ENCODE measurements at regions not wholly inside any gene's neighbourhood (a gene's known extent, or its start where the extent isn't known, plus 50 kb on each side); places are given as distances from the start of the nearest gene placed in this dataset.
A peak's percentile ranks its signal among the peaks of the same experiment; 100 is the strongest.

DNA sequence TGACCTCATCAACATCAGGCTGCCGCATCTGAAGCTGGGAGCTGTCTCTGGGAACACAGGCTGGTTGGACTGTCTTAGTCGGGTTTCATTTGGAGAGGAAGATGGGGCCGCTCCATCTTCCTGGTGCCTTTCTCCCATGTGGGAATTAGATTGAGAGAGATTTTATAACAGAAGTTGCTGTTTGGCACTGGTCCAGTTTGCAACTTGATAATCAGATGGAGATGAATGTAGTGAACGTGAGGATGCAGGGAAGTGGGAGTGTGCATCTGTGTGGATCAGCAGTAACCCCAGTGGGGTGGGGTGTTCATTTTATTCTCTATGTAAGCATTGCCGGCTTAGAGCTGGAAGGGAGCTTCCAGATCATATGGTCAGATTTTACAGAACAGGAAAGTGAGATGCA is 250.9 kb downstream of the DCDC2C start:
- Histone ChIP-seq H3K27ac (no peak overlapping the region), H3K79me2 (ENCODE audit: low read depth) (no peaks in the 10 kb centered on the region), H3K4me2 (no peak overlapping the region), H3F3A (ENCODE audit: low read depth) (no peaks in the 10 kb centered on the region), H3K27me3 (no peaks in the 10 kb centered on the region), H3K9ac (no peak overlapping the region), H2AFZ (replicated peaks) (no peak overlapping the region), H3K4me3 (no peak overlapping the region), H3K4me1 (no peaks in the 10 kb centered on the region), H3K36me3 (no peaks in the 10 kb centered on the region), H4K20me1 (ENCODE audit: low read depth) (no peaks in the 10 kb centered on the region), H3K9me3 (ENCODE audit: low read depth) (no peaks in the 10 kb centered on the region)
- no peak for TF ChIP-seq EZH2 (IDR thresholded peaks at IDR 0.05)
- TF ChIP-seq, protein P1, sequence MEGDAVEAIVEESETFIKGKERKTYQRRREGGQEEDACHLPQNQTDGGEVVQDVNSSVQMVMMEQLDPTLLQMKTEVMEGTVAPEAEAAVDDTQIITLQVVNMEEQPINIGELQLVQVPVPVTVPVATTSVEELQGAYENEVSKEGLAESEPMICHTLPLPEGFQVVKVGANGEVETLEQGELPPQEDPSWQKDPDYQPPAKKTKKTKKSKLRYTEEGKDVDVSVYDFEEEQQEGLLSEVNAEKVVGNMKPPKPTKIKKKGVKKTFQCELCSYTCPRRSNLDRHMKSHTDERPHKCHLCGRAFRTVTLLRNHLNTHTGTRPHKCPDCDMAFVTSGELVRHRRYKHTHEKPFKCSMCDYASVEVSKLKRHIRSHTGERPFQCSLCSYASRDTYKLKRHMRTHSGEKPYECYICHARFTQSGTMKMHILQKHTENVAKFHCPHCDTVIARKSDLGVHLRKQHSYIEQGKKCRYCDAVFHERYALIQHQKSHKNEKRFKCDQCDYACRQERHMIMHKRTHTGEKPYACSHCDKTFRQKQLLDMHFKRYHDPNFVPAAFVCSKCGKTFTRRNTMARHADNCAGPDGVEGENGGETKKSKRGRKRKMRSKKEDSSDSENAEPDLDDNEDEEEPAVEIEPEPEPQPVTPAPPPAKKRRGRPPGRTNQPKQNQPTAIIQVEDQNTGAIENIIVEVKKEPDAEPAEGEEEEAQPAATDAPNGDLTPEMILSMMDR (IDR thresholded peaks at IDR 0.05) = no peak
- peaks cover 10% of the 10 kb centered on the region for H3K27me3 Mint-ChIP-seq (ENCODE audit: insufficient read depth, low read depth)
- H3K36me3 Mint-ChIP-seq = peaks cover 1% of the 10 kb centered on the region
- peaks cover 23% of the 10 kb centered on the region for H3K4me1 Mint-ChIP-seq
- H3K4me3 Mint-ChIP-seq = no peak overlapping the region
- peak overlapping the region; percentile 1 for H3K27ac Mint-ChIP-seq
- DNase-seq (ENCODE audit: low spot score) = no peak
- peaks cover 17% of the 10 kb centered on the region for H3K9me3 Mint-ChIP-seq

DNA sequence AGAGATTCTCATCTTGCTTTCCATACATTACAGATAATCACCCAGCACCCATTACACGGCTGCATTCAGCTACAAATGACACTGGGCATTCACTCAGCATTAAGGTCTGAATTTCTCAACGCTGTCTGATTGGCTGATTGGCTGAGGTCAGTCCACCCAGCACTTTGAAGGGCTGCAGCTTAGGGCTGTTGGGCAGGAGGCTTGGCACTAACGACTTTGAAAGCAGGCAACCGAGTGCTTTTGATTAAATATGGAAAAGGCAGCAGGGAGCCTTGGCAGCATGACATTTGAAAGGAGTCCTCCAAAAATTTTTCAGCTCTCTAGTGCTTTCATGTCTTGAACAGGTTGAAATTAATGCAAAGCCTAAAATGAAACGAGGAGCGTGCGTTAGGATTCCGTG is 253.0 kb downstream of the DCDC2C start:
- Histone ChIP-seq H2AFZ (replicated peaks) (peak overlapping the region; percentile 9), H3K9ac (no peak overlapping the region), H3K36me3 (no peaks in the 10 kb centered on the region), H3F3A (ENCODE audit: low read depth) (peaks cover 7% of the 10 kb centered on the region), H3K9me3 (ENCODE audit: low read depth) (no peaks in the 10 kb centered on the region), H3K4me2 (no peak overlapping the region), H4K20me1 (ENCODE audit: low read depth) (no peaks in the 10 kb centered on the region), H3K79me2 (ENCODE audit: low read depth) (no peaks in the 10 kb centered on the region), H3K4me1 (peaks cover 12% of the 10 kb centered on the region), H3K27ac (no peak overlapping the region), H3K4me3 (no peak overlapping the region), H3K27me3 (no peaks in the 10 kb centered on the region)
- no peak overlapping the region for H3K27ac Mint-ChIP-seq
- TF ChIP-seq EZH2 (IDR thresholded peaks at IDR 0.05) (no peak), EZH2phosphoT487 (IDR thresholded peaks at IDR 0.05) (no peak)
- TF ChIP-seq, protein P1 (IDR thresholded peaks at IDR 0.05) = no peak
- DNase-seq (ENCODE audit: low spot score) = no peak
- H3K4me3 Mint-ChIP-seq = no peak overlapping the region
- H3K9me3 Mint-ChIP-seq = peaks cover 13% of the 10 kb centered on the region
- H3K4me1 Mint-ChIP-seq = peaks cover 34% of the 10 kb centered on the region
- H3K36me3 Mint-ChIP-seq = peaks cover 1% of the 10 kb centered on the region
- H3K27me3 Mint-ChIP-seq (ENCODE audit: insufficient read depth, low read depth) = peaks cover 11% of the 10 kb centered on the region

DNA sequence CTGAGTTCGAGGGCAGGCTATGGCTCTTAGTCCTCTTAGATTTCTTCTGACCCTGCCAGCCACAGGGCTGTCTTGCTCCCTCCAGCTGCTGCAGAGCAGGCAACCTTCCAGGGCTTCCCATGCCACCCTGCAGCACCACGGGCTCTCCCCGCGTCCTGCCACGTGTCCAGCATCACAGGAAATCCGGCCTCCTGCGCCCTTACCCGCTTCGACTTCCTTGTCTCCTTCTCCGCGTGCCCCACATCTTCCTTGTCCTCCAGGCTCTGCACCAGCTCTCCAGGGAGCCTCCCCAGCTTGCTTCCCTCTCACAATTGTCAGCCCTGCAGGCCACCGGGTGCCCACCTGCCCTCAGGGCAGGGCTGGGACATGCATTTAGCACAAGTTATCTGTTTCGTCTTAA is 253.5 kb downstream of the DCDC2C start:
- H4K20me1 ChIP-seq (ENCODE audit: low read depth) = no peaks in the 10 kb centered on the region
- peaks cover 13% of the 10 kb centered on the region for H3K27me3 Mint-ChIP-seq (ENCODE audit: insufficient read depth, low read depth)
- peaks cover 12% of the 10 kb centered on the region for H3K4me1 ChIP-seq
- H3K4me3 ChIP-seq = no peak overlapping the region
- TF ChIP-seq EZH2phosphoT487 (IDR thresholded peaks at IDR 0.05) (no peak), EZH2 (IDR thresholded peaks at IDR 0.05) (no peak)
- TF ChIP-seq, protein P1 (IDR thresholded peaks at IDR 0.05) = no peak
- H3K4me3 Mint-ChIP-seq = no peak overlapping the region
- H3K79me2 ChIP-seq (ENCODE audit: low read depth) = no peaks in the 10 kb centered on the region
- peak overlapping the region; percentile 9 for H2AFZ ChIP-seq (replicated peaks)
- H3K4me2 ChIP-seq = no peak overlapping the region
- H3K9ac ChIP-seq = no peak overlapping the region
- no peak overlapping the region for H3K27ac ChIP-seq
- no peaks in the 10 kb centered on the region for H3K36me3 ChIP-seq
- peaks cover 34% of the 10 kb centered on the region for H3K4me1 Mint-ChIP-seq
- H3K9me3 ChIP-seq (ENCODE audit: low read depth) = no peaks in the 10 kb centered on the region
- peaks cover 1% of the 10 kb centered on the region for H3K36me3 Mint-ChIP-seq
- H3K27me3 ChIP-seq = no peaks in the 10 kb centered on the region
- H3K27ac Mint-ChIP-seq = no peak overlapping the region
- peaks cover 11% of the 10 kb centered on the region for H3K9me3 Mint-ChIP-seq
- no peak for DNase-seq (ENCODE audit: low spot score)
- peaks cover 7% of the 10 kb centered on the region for H3F3A ChIP-seq (ENCODE audit: low read depth)

All from neural progenitor cell (in vitro differentiated cells).